ENCODE measurements at regions not wholly inside any gene's neighbourhood (a gene's known extent, or its start where the extent isn't known, plus 50 kb on each side); places are given as distances from the start of the nearest gene placed in this dataset.
"Not testable (repeated sequence)": the region's sequence is repeated elsewhere in the genome, so short reads cannot be mapped to it uniquely, and the experiment has no call there.

GRCh38 chr1:187073035-187073560 is 244.3 kb downstream of the PLA2G4A start:
- H3K27ac ChIP-seq (ENCODE audit: low read length); H3K9me2 ChIP-seq (ENCODE audit: insufficient read depth, low read length); H3K36me3 ChIP-seq (ENCODE audit: insufficient read depth, low read length); H3K4me3 ChIP-seq (ENCODE audit: low read length); H3K4me2 ChIP-seq (ENCODE audit: low read length); H3K9ac ChIP-seq (ENCODE audit: low read length); H2AFZ ChIP-seq (ENCODE audit: low read depth, low read length); H3K79me2 ChIP-seq (replicated peaks; ENCODE audit: insufficient read depth, low read length); H3F3A ChIP-seq (ENCODE audit: insufficient read depth, low read length, poor library complexity, severe bottlenecking); H3K27me3 ChIP-seq (ENCODE audit: insufficient read depth, low read depth, low read length); H4K20me1 ChIP-seq (ENCODE audit: insufficient read depth); H3K9me3 ChIP-seq (ENCODE audit: low read length): not testable (repeated sequence)

- H3K9me2 ChIP-seq (ENCODE audit: insufficient read depth, low read length); H3K27me3 ChIP-seq (ENCODE audit: insufficient read depth, low read depth, low read length); H3K79me2 ChIP-seq (replicated peaks; ENCODE audit: insufficient read depth, low read length); H3K27ac ChIP-seq (ENCODE audit: low read length); H3K36me3 ChIP-seq (ENCODE audit: insufficient read depth, low read length); H3K4me3 ChIP-seq (ENCODE audit: low read length); H3F3A ChIP-seq (ENCODE audit: insufficient read depth, low read length, poor library complexity, severe bottlenecking); H3K4me2 ChIP-seq (ENCODE audit: low read length); H4K20me1 ChIP-seq (ENCODE audit: insufficient read depth); H2AFZ ChIP-seq (ENCODE audit: low read depth, low read length); H3K9ac ChIP-seq (ENCODE audit: low read length); H3K9me3 ChIP-seq (ENCODE audit: low read length): not testable (repeated sequence)
Observed at GRCh38 chr1:187073634-187074245, 245.0 kb downstream of the PLA2G4A start.

GRCh38 chr1:187074445-187075048 is 245.8 kb downstream of the PLA2G4A start:
- H3K27ac ChIP-seq (ENCODE audit: low read length), result no peak overlapping the region
- TF ChIP-seq EP300 (conservative IDR thresholded peaks at IDR 0.05; ENCODE audit: poor library complexity, severe bottlenecking), result no peak
- TF ChIP-seq POLR2AphosphoS5 (IDR thresholded peaks at IDR 0.05), result no peak
- TF ChIP-seq EZH2 (IDR thresholded peaks at IDR 0.05; ENCODE audit: borderline replicate concordance, insufficient read depth, low read length, poor library complexity, severe bottlenecking), result no peak
- no peak for TF ChIP-seq RAD21 (conservative IDR thresholded peaks at IDR 0.05)
- TF ChIP-seq SMC3 (conservative IDR thresholded peaks at IDR 0.05; ENCODE audit: poor library complexity), result no peak
- TF ChIP-seq MXI1 (conservative IDR thresholded peaks at IDR 0.05; ENCODE audit: poor library complexity, severe bottlenecking), result no peak
- no peak for TF ChIP-seq TAF1 (IDR thresholded peaks at IDR 0.05; ENCODE audit: low read depth)
- no peak for TF ChIP-seq REST (IDR thresholded peaks at IDR 0.05; ENCODE audit: borderline replicate concordance)
- no peak for TF ChIP-seq CTCF (IDR thresholded peaks at IDR 0.05; ENCODE audit: poor library complexity, severe bottlenecking)
- no peak overlapping the region for H2AFZ ChIP-seq (ENCODE audit: low read depth, low read length)
- H3K9me2 ChIP-seq (ENCODE audit: insufficient read depth, low read length), result no peaks in the 10 kb centered on the region
- H3K4me2 ChIP-seq (ENCODE audit: low read length), result no peak overlapping the region
- H3K9me3 ChIP-seq (ENCODE audit: low read length), result no peaks in the 10 kb centered on the region
- no peak overlapping the region for H3K9ac ChIP-seq (ENCODE audit: low read length)
- H4K20me1 ChIP-seq (ENCODE audit: insufficient read depth), result no peaks in the 10 kb centered on the region
- H3F3A ChIP-seq (ENCODE audit: insufficient read depth, low read length, poor library complexity, severe bottlenecking), result peaks cover 5% of the 10 kb centered on the region
- H3K36me3 ChIP-seq (ENCODE audit: insufficient read depth, low read length), result no peaks in the 10 kb centered on the region
- no peaks in the 10 kb centered on the region for H3K27me3 ChIP-seq (ENCODE audit: insufficient read depth, low read depth, low read length)
- H3K79me2 ChIP-seq (replicated peaks; ENCODE audit: insufficient read depth, low read length), result no peaks in the 10 kb centered on the region
- H3K4me3 ChIP-seq (ENCODE audit: low read length), result no peak overlapping the region
